Common myeloid progenitor, CD34-positive (primary cell): ENCODE measurements at regions not wholly inside any gene's neighbourhood (a gene's known extent, or its start where the extent isn't known, plus 50 kb on each side); places are given as distances from the start of the nearest gene placed in this dataset.

ENCODE experiments used
- CTCF ChIA-PET: fragments of 350-600 bp; sonication (Branson Sonifier 250); formaldehyde crosslinking; loops from one replicate; lab custom pipeline; 2021; ENCODE audit warnings: antibody characterized with exemption; lab: Charles Lee
- POLR2A ChIA-PET: fragments of 350-600 bp; sonication (Branson Sonifier 250); formaldehyde crosslinking; loops from one replicate; lab custom pipeline; 2021; ENCODE audit warnings: antibody characterized with exemption; lab: Charles Lee
- DNase-seq, 3 donors: peaks; one replicate each; pipeline versions ENCODE4 v3.0.0 to v3.0.0-alpha.2; 2013
- H3K27ac ChIP-seq, 2 experiments: 1 replicate in 1 of 2; 2 replicates in 1 of 2; pipeline ENCODE4 v1.7.0; 2013; ENCODE audit warnings: inconsistent platforms in 2 of 2, low read length in 2 of 2, mild to moderate bottlenecking in 2 of 2, low read depth in 1 of 2, moderate library complexity in 1 of 2; ENCODE audit not compliant: severe bottlenecking in 2 of 2, insufficient read depth in 1 of 2, poor library complexity in 1 of 2
- H3K27me3 ChIP-seq, 5 experiments: replicated peaks in 2 of 5; 1 replicate in 3 of 5; 2 replicates in 2 of 5; pipeline versions ENCODE4 v1.6.1 to v1.7.0; 2013; ENCODE audit warnings: low read length in 4 of 5, mild to moderate bottlenecking in 2 of 5, moderate library complexity in 2 of 5, inconsistent platforms in 1 of 5; ENCODE audit not compliant: insufficient read depth in 5 of 5, control insufficient read depth in 4 of 5
- H3K36me3 ChIP-seq, 4 experiments: 1 replicate in 2 of 4; 2 replicates in 2 of 4; pipeline versions ENCODE4 v1.6.1 to v1.7.0; 2013; ENCODE audit warnings: low read length in 3 of 4, control low read depth in 1 of 4, mild to moderate bottlenecking in 1 of 4; ENCODE audit not compliant: control insufficient read depth in 4 of 4, insufficient read depth in 4 of 4
- H3K4me1 ChIP-seq, 4 experiments: 1 replicate in 3 of 4; 2 replicates in 1 of 4; pipeline versions ENCODE4 v1.6.1 to v1.7.1; 2013; ENCODE audit warnings: low read length in 3 of 4, mild to moderate bottlenecking in 3 of 4, control low read depth in 1 of 4, inconsistent platforms in 1 of 4, moderate library complexity in 1 of 4; ENCODE audit not compliant: control insufficient read depth in 4 of 4, insufficient read depth in 4 of 4; ENCODE audit errors: control extremely low read depth in 1 of 4
- H3K4me3 ChIP-seq, 7 experiments: 1 replicate in 4 of 7; 2 replicates in 3 of 7; pipeline versions ENCODE4 v1.5.1 to v1.7.0; 2013; ENCODE audit warnings: mild to moderate bottlenecking in 7 of 7, low read length in 6 of 7, moderate library complexity in 6 of 7, inconsistent platforms in 2 of 7, low read depth in 2 of 7, control low read depth in 1 of 7; ENCODE audit not compliant: insufficient read depth in 4 of 7, control insufficient read depth in 1 of 7; ENCODE audit errors: extremely low read depth in 1 of 7
- H3K9me3 ChIP-seq, 5 experiments: 1 replicate in 4 of 5; 2 replicates in 1 of 5; pipeline versions ENCODE4 v1.6.1 to v1.7.1; 2013; ENCODE audit warnings: low read length in 4 of 5, mild to moderate bottlenecking in 2 of 5, inconsistent platforms in 1 of 5, low read depth in 1 of 5, moderate library complexity in 1 of 5; ENCODE audit not compliant: control insufficient read depth in 4 of 5, insufficient read depth in 2 of 5; ENCODE audit errors: control extremely low read depth in 1 of 5
- WGBS: methylation state at CpG from one replicate; pipeline ENCODE4 v1.1.5; 2013; ENCODE audit not compliant: insufficient coverage; 5-methylcytosine and 5-hydroxymethylcytosine counted together

GRCh38 chr1:233732206-233732605, 118.3 kb downstream of the KCNK1 start:
- POLR2A ChIA-PET, result no interaction called here
- CTCF ChIA-PET, result no interaction called here
- Histone ChIP-seq H3K27ac (no peak overlapping the region), H3K27me3 (no peaks in the 10 kb centered on the region), H3K9me3 (no peaks in the 10 kb centered on the region), H3K36me3 (no peaks in the 10 kb centered on the region), H3K4me1 (no peaks in the 10 kb centered on the region), H3K4me3 (no peak overlapping the region)
- WGBS, result 95% methylated on average over 2 of the region's 2 CpGs
- no peak for DNase-seq

- H3K4me3 ChIP-seq, result no peak overlapping the region
- ChIA-PET POLR2A (no interaction called here), CTCF (no interaction called here)
- no peak overlapping the region for H3K27ac ChIP-seq
- H3K36me3 ChIP-seq, result no peaks in the 10 kb centered on the region
- no peaks in the 10 kb centered on the region for H3K4me1 ChIP-seq
- DNase-seq, result no peak
- WGBS, result 94% methylated on average over 2 of the region's 7 CpGs
- no peaks in the 10 kb centered on the region for H3K9me3 ChIP-seq
- no peaks in the 10 kb centered on the region for H3K27me3 ChIP-seq
Measured at GRCh38 chr1:233734456-233734855, 120.5 kb downstream of the KCNK1 start.

GRCh38 chr1:233735331-233735730, 121.4 kb downstream of the KCNK1 start:
- no peaks in the 10 kb centered on the region for H3K9me3 ChIP-seq
- H3K4me1 ChIP-seq, result no peaks in the 10 kb centered on the region
- H3K27me3 ChIP-seq, result no peaks in the 10 kb centered on the region
- ChIA-PET CTCF (no interaction called here), POLR2A (no interaction called here)
- no peak overlapping the region for H3K4me3 ChIP-seq
- no peak overlapping the region for H3K27ac ChIP-seq
- no CpG with 5 or more reads among the region's 1 CpG for WGBS
- no peaks in the 10 kb centered on the region for H3K36me3 ChIP-seq
- no peak for DNase-seq

GRCh38 chr1:233735847-233736246, 121.9 kb downstream of the KCNK1 start:
- Histone ChIP-seq H3K4me1 (no peaks in the 10 kb centered on the region), H3K9me3 (no peaks in the 10 kb centered on the region), H3K27ac (no peak overlapping the region), H3K36me3 (no peaks in the 10 kb centered on the region), H3K4me3 (no peak overlapping the region), H3K27me3 (no peaks in the 10 kb centered on the region)
- ChIA-PET CTCF (no interaction called here), POLR2A (no interaction called here)
- no peak for DNase-seq
- no CpG with 5 or more reads among the region's 3 CpGs for WGBS

- Histone ChIP-seq H3K27me3 (no peaks in the 10 kb centered on the region), H3K9me3 (no peaks in the 10 kb centered on the region), H3K4me3 (no peak overlapping the region), H3K27ac (no peak overlapping the region), H3K36me3 (no peaks in the 10 kb centered on the region), H3K4me1 (no peaks in the 10 kb centered on the region)
- no peak for DNase-seq
- WGBS, result 100% methylated on average over 2 of the region's 2 CpGs
- CTCF ChIA-PET, result no interaction called here
- POLR2A ChIA-PET, result no interaction called here
Measured at GRCh38 chr1:233737341-233737740, 123.4 kb downstream of the KCNK1 start.

- Histone ChIP-seq H3K4me3 (no peak overlapping the region), H3K9me3 (no peaks in the 10 kb centered on the region), H3K36me3 (no peaks in the 10 kb centered on the region), H3K27ac (no peak overlapping the region), H3K4me1 (no peaks in the 10 kb centered on the region), H3K27me3 (peaks cover 0 to 2% (median 0%) of the 10 kb centered on the region in 5 experiments)
- no peak for DNase-seq
- ChIA-PET POLR2A (no interaction called here), CTCF (no interaction called here)
- WGBS, result 95% methylated on average over 4 of the region's 8 CpGs
Measured at GRCh38 chr1:233738396-233738795, 124.5 kb downstream of the KCNK1 start.

- H3K4me3 ChIP-seq, result no peak overlapping the region
- POLR2A ChIA-PET, result no interaction called here
- H3K9me3 ChIP-seq, result no peaks in the 10 kb centered on the region
- 89% methylated on average over 10 of the region's 14 CpGs for WGBS
- no peaks in the 10 kb centered on the region for H3K36me3 ChIP-seq
- no peaks in the 10 kb centered on the region for H3K4me1 ChIP-seq
- DNase-seq, result no peak
- CTCF ChIA-PET, result no interaction called here
- H3K27ac ChIP-seq, result no peak overlapping the region
- peaks cover 0 to 2% (median 0%) of the 10 kb centered on the region in 5 experiments for H3K27me3 ChIP-seq
Measured at GRCh38 chr1:233738850-233739249, 124.9 kb downstream of the KCNK1 start.
